ENCODE measurements at regions not wholly inside any gene's neighbourhood (a gene's known extent, or its start where the extent isn't known, plus 50 kb on each side); places are given as distances from the start of the nearest gene placed in this dataset.
"Not testable (repeated sequence)": the region's sequence is repeated elsewhere in the genome, so short reads cannot be mapped to it uniquely, and the experiment has no call there.

DNA sequence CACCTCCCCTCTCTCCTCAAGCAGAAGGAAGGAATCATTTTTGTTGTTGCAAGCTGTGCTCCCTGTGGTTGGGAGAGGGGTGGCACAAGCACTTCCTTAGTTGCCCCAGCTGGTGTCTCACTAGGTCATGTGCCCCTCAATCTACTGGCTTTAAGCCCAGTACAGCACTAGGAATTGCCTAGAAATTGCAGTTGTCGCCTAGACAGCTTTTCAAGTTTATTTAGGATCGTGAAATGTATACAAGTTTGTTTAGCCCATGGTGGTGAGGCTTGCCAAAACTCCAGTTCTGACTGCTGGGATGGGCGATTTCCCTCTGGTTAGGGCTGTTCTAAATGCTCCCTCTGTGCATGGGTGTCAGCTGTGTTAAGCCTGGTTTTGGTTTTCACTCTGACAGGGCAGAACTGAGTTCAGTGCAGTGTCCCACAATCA is 126.8 kb upstream of the ZNF644 start:
- DNase-seq, result no peak

DNA sequence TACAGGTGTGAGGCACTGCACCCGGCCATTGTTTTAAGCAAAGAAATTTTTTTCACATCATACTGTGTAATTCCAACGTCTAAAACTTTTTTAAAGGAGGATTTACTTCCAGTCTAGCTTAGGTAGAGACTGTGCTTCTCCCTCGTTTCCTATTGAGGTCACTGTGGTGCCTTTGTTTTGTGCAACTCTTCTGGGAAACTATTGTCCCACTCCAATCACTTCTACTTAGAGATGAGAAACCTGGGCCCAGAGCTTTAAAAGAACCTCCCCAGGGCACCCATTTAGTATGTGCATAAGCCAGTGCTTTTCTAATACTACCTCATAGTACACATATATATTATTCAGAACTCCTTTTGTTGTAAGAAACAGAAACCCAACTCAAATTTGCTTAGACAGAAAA is 120.0 kb upstream of the ZNF644 start:
- DNase-seq, result no peak

DNA sequence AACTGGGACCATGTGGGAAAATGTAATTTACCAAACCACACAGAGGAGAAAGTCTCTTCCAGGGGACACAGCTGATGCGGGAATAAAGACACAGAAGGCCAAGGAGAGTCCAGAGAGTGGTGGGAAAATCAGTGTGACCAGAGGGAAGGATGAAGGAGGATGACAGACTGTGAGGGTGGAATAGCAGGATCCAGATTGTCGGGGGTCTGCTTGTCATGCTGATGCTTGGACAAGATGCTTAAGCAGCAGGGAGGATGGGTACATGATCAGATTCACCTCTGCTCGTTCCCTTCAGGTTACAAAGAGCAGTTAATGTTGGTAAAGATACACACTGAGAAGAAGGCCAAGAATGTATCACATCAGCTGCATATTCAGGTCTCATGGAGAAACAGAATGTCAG is 117.1 kb upstream of the ZNF644 start:
- no peak for DNase-seq

DNA sequence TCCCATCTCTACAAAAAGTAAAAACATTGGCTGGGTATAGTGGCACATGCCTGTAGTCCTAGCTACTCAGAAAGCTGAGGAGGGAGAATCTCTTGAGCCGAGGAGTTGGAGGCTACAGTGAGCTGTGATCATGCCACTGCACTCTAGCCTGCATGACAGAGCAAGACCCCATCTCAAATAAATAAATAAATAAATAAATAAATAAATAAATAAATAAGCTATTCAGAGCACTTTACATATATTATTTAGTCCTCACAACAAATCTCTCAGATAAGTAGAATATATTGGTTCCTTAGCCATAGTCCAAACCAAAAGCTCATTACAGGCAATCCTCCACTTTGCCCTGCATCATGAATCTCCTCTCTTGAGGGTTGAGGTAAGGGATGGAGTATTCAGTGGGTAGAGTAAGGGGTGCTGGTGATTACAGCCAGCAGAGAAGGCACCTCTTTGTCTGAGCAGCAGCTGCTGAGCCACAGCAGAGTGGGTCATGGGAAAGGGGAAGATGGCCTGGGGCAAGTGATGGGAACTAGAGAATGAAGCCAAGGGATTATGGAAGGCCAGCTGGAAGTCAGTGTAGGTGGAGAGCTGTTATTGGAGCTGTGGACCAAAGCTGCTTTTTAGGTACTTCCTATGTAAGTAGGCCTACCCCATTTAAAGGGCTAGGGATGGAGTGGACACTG is 115.5 kb upstream of the ZNF644 start:
- DNase-seq, result no peak

DNA sequence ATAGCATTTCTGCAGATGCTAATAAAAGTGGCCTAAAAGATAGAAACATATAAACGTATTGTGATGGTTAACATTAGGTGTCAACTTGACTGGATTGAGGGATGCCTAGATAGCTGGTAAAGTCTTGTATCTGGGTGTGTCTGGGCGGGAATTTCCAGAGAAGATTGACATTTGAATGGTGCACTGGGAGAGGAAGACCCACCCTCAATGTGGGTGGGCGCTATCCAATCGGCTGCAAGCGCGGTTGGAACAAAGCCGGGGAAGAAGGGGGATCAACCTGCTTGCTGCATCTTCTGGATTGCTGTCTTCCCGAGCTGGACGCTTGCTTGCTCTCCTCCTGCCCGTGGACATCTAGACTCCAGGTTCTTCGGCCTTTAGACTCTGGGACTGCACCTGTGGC is 114.0 kb upstream of the ZNF644 start:
- DNase-seq, result no peak

DNA sequence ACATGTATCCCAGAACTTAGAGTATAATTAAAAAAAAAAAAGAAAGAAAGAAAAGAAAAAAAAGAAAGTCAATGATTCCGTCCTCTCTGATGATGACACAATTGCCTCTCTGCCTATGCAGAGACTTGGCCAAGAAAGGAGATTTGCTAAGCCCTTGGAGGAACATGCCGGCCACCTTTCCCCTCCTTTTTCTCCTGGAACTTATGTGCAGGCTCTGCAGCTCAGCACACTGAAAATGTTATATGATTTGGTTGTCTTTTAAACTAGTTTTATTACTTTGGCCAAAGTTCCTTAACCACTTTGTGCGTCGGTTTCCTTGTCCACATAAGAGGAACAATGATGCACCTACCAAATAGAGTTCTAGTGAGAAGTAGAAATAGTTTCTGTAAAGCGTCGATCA is 111.4 kb upstream of the ZNF644 start:
- DNase-seq, result no peak

DNA sequence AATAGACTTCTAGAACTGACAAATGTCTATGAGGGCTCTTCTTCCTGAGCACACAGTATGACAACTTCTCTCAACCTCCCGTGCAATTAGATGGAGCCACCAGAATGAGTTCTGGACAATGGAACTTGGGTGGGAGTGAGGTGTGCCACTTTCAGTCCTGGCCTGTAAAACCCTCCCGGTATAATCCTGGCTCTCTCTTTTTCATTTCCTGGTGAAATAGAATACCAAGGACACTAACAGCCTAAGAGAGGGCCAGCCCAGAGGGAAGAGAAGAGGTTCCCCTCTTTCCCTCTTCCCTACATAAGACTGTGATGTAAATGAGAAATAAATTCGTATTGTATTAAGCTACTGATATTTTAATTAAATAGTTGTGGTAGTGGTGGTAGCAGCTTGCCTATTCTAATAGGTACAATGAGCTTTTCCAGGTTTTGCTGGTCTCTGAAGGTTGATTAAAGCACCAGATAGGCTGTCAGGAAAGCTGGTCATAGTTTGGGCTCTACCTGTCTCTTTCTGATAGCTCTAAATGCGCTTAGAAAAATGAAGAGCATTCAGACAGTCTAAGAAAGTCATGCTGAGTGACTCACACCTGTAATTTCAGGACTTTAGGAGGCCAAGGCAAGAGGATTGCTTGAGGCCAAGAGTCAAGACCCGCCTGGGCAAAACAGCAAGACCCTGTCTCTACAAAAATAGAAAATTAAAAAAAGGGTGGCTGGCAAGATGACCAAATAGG is 108.6 kb upstream of the ZNF644 start:
- no peak for DNase-seq

DNA sequence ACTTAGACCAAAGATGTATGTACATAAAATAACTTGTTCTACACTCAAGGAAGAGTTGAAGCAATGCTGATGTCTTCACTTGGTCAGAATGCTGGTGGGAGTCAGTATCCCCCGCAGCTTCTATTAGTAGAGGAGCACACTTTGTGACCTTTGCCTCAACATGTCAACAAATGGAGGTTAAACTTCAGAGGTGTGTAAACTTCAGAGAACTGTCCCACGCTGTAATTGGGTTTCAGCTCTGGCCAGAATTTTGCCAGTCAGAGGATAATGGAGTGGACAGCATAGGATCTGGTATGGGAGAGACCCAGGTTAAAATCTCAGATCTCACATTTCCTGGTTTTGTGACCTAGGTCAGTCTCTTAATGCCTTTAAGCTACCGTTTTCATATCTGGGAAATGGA is 107.6 kb upstream of the ZNF644 start:
- no peak for DNase-seq

DNA sequence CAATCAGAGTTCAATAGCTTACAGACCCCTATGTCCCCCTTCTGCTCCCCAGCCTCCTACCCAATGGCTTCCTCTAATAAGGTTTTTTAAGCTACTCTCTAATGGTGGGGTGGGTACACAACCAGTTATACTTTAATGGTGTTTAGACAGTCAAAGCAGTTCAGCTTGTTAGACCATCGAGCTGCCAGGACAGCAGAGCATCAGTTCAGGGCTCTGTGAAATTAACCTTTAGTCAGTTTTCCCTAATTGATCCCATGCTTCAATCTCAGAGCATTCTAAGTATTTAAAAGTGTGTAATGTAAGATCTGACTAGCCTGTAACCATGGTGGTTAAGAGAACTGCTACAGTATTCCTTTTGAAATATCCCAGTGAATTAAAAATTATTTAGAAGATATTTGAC is 107.2 kb upstream of the ZNF644 start:
- no peak for DNase-seq

DNA sequence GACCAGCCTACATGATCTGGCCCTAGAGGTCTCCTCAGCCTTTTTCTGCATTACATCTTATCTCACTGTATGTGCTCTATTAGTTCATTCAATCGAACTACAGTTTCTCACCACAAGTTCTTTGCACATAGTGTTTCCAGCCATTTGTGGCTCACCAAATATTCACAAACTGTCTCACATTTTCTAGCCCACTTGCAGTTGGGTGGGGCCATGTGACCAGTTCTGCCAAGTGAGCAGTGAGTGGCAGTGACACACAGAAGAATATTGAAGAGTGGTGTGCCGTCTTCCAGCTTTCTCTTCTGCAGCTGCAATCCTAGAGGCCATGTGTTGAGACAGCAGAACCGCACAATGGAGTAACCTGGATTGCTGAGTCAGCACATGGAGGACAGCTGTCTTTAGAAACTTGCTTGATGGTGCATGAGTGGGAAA is 103.2 kb upstream of the ZNF644 start:
- no peak for DNase-seq

DNA sequence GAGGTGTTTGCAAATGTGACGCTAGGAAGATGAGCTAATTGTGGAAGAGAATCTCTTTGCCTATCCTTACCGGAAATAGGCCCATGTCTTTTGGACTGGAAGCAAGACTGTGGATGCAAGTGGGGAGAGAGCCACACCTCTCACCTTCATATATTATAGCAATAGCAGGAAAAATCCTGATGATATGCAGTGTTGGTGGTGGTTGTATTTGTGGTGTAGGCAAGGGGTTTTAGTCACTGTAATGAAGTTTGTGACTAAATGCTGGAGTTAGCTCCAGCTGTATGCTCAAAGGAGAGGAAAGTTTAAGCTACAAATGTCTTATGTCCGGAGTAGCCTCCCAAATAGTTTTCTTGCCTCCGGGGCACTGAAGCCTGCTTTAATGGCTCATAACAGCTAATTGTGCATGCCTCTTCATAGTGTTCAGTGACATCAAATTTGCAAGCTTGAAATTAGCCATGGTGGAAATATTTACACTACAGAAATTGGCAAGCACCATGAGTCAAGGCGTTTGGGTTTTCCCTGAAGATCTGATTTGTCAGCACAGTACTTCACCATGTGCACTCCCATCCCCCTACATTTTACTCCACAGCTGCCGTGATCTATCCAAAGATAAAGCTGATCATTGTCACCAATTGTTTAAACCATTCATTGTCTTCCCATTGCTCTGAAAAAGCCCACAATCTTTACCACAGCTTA is 102.6 kb upstream of the ZNF644 start:
- DNase-seq, result no peak

DNA sequence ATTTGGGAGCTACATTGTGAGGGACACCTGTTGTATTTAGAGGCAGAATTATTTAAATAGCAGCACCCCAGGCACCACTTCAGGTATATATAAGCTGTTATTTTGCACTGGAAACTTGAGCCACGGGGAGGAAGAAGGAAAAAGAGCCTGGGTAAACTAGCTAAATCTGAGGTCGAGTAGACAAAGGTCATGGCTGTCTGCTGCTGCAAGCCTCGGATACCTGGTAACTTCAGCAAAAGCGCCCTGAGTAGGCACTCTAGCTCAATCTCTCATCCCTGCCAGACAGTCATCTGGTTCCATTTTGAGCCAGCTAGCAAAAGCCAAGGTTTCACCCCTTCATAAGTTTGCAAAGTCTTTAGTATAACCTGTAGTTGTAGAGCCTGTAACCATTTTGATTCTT is 101.9 kb upstream of the ZNF644 start:
- no peak for DNase-seq

DNA sequence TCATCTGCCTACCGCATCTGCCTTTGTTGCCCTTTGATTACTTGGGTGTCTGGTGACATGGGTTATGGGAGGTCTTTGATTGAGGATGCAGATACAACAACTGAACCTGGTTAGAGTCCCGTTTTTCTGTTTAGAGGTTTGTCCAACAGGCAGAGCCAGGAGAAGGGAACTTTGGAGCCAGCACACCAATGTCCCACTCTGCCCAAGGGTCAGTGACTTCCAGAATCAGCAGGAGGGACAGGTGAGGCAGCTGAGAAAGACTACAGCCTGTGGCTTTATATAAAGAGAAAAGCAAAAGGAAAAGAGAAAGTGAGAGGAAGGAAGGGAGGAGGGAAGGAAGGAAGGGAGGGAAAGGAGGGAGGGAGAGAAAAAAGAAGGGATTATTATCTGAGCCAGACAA is 101.5 kb upstream of the ZNF644 start:
- no peak for DNase-seq

DNA sequence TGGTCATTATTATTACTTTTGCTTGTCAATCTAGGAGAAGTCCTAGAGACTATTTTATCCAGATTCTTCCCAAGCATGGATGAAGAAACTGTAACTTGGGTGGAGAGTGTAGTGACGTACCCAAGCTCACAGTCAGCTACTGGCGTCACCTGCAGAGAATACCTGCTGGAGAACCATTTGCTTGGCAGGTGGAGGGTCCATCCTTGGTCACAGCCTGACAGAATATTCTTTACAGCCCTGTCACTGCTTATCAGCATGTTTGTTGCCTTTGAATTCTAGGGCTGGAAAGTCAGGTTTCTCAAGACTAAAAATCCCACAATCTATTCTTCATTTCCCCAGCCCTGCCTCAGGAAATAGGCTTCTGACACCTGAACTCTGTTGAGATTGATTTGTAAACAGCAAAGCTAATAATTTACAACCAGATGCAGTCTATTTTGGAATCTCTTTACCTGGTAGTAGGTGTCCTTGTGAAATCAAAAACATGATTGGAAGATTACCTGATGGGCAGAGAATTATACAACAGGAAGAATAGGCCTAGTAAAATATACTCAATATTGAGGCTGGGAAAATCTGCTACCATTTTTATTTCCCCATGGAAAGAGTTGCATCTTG is 100.4 kb upstream of the ZNF644 start:
- DNase-seq, result no peak

DNA sequence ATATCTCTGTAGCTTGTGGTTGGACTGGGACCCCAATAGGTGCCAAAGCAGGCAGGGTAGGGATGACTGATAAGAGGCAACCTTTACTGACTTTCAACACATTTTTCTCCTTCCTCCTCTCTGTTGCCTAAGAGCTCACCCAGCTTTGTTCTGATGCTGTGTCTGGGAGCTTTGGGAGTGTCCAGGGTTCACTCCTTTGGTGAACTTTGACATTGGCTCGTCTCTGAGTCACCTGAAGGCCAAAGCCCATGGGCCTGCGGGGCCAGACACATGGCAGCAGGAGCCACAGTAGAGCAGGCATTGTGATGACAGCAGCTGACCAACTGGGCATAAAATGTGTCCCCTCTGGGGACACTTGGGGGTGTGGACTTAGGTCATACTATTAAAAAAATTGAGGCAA is 99.5 kb upstream of the ZNF644 start:
- DNase-seq, result no peak

DNA sequence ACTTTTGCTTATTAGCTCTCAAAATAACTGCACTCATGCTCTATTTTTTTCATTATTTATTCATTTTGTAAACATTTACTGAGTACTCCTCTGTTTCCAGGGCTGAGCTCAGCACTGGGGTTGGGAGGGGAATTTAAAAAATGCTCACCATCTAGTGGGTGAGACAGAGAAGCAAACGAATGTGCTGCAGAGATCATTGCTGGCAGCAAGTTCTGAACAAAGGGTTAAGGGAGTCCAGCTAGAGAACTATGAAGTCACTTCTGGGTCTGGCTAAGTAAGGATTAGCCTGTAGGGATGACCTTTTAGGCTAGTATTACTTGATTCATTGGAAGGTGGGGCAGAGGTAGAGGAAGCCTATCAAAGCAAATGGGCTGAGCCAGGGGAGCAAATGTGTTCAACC is 99.1 kb upstream of the ZNF644 start:
- DNase-seq, result no peak

DNA sequence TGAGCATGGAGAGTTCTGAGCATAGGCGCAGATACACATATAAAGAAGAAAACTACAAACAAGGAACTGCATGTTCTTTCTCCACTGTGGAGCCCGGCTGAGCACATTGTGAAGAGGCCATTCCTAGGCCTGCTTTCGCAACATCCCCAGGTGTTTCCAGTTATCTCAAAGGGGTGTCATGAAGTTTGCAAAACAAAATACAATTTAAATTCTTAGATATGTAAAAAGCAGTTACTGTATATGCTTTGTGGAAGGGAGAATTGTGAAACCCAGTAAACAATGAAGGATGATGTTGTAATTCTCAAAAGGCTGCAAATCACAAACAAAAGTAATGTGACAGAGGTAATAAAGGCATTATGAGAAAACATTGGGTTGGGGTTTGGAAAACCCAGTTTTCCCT is 98.6 kb upstream of the ZNF644 start:
- DNase-seq, result no peak

DNA sequence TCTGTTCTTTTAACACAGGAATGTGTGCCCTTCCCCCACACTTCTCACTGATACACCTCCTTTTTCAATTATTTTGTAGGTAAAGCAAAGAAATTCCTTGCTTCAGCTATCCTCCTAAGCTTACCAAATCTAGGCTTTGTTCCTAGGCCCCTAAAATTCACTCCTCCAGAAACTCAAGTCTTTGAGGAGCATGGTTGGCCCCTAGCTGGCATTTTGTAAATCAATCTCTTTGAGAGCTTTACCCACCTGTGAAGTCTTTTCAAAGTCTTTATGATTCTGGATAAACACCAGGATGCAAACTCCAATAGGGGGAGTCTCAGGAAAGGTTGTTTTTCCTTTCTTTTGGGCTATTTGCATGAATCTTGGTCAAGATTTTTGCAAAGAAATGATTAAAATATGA is 82.9 kb upstream of the ZNF644 start:
- no peak for DNase-seq

DNA sequence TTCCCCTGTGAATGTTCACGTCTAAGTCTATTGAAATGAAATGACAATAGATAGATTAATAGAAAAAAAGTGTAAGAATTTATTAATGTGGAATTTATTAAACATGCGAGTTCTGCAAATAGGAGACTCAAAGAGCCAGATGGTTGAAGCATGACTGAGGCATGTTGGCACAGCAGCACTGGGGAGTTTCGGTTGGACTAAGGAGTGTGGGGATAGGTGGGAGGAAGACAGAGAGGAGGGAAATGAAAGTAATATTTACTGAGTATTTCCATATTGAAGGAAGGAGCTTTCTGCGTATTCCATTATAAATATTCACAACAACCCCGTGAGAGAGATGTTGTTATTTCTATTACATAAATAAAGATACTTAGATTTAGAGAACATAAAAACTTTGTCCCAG is 79.5 kb upstream of the ZNF644 start:
- no peak for DNase-seq

DNA sequence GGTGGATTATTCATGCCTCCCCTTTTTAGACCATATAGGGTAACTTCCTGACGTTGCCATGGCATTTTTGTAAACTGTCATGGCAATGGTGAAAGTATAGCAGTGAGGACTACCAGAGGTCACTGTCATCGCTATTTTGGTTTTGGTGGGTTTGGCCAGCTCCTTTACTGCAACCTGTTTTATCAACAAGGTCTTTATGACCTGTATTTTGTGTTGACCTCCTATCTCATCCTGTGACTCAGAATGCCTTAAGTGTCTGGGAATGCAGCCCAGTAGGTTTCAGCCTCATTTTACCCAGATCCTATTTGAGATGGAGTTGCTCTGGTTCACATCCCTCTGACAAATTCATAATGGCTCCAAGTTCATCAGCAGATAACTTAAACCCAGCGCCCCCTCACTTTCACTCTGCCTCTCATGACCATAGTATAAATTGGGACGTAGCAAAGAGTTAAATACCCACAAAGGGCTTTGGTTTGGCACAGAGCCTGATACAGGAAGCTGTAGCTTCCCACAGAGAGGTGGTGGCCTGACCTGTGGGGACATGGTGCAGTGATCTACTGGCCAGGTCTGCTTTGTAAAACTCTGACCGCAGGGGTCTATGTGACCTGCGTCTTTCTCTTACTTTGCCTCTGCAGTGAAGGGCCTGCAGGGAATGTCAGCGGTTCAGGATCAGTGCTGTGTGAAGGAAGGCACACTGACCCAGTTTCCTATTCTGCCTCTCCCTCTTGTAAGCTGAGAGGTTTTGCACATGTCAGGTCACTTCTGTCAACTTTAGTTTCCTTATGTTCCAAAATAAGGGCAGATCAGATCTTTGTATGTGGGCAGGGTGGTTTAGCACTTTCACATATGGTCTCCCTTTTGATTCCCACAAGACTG is 78.1 kb upstream of the ZNF644 start:
- no peak for DNase-seq

DNA sequence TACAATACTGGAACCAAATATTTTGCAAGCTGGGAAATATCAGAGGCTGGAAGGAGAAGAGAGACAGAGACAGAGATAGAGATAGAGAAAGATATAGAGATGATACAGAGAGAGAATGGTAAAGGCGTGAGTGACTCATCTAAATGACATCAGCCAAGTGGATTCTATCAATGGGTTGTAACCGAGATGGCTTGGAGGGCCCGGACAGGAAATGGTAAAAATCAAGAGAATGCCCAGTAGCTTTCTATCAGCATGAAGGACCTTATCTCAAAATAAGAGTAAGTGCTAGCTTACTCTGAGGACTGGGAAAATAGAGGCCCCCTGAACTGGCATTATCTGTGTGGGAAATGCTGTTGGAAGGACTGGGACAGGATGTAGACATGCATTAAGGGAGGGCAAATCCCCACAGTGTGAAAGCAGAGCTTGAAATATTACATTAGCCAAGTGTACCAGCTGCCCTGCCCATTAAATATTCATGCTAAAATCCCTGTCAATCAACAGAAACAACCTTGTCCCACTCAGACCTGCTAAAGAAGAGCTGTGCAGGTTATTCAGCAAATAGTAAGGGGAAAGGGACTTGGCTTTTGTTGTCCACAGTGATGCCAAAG is 76.6 kb upstream of the ZNF644 start:
- DNase-seq, result no peak

DNA sequence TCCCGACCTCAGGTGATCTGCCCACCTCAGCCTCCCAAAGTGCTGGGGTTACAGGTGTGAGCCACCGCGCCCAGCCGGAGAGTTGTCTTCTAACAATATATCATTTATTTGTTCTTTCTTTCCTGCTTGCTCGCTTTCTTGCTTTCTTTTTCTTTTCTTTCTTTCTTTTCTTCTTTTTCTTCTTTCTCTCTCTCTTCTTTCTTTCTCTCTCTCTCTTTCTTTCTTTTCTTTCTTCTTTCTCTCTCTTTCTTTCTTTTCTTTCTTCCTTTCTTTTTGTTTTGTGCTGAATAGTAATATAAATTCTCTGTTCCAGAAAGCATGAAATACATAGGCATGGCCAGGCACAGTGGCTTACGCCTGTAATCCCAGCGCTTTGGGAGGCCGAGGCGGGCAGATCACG is 73.5 kb upstream of the ZNF644 start:
- DNase-seq, result not testable (repeated sequence)
